NCI-H1092 treated with DMSO at 0.1 percent for 48 hours (cell line): ENCODE measurements at regions not wholly inside any gene's neighbourhood (a gene's known extent, or its start where the extent isn't known, plus 50 kb on each side); places are given as distances from the start of the nearest gene placed in this dataset.

Experiments
- DNase-seq: peaks from one replicate; lab custom pipeline; 2025; lab: John Stamatoyannopoulos, UW

DNA sequence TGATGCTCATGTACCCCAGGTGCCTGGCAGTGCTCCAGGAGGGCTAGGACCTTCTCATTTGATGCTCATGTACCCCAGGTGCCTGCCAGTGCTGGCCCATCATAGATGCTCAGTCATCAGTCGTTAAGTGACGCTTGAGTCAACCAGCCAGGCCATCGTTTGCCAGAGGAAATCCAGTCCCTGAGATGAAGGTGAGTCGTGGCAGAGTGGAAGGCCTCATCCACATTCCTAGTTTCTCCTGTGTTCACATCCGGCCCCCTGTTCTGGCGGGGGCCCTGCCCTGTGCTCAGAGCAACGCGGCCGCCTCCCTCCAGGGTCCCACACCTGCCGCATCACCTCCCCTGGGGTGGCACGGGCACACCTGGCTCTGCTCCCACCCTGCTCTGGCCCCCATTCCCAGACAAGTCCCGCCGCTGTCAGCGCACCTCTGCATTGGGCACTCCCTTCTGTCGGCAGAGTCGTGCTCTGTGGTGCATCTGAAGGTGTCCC is 279.9 kb downstream of the BRD1 start:
- no peak for DNase-seq

DNA sequence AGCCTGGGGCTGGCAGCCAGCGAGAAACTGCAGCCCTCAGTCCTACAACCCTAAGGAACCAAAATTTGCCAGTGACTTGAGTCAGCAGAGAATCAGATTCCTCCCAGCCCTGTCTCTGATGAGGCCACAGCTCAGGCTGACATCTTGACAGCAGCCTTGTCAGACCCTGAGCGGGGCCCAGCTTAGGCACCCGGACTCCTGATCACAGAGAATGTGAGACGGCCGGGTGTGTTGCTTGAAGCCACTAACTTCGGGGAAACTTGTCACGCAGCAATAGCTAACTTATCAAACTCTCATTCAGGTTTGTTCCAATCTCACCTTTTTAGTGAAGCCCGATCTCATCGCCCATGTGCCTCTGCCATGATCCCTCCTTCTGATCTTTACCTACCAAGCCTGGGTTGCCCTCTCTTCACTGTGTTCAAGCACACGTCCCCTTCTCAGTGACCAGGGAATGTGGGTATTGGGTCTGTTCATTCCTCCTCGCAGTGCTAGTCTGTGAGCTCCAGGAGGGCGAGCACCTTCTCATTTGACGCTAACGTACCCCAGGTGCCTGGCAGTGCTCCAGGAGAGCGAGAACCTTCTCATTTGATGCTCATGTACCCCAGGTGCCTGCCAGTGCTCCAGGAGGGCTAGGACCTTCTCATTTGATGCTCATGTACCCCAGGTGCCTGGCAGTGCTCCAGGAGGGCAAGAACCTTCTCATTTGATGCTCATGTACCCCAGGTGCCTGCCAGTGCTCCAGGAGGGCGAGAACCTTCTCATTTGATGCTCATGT is 280.7 kb downstream of the BRD1 start:
- no peak for DNase-seq

GRCh38 chr22:49545606-49546005 is 282.1 kb downstream of the BRD1 start:
- no peak for DNase-seq

GRCh38 chr22:49544286-49544685 is 283.4 kb downstream of the BRD1 start:
- DNase-seq, result no peak

DNA sequence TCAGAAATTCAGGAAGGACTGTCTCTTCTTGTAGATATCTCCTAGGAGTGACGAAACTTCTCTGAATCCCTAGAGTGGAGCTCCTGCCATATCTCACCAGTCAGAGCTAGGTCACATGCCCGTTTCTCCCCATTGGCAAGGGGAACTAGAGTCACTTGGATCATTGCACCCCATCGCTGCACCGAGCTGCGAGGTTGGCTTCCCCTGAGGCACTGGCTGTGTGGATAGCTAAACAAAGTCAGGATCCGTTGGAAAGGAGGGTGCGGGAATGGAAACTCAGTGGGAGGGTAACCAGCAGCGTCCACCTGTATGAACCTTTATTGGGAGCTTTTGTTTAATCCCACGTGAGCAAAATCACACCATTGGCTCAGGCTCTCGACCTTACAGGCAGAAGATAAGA is 283.8 kb downstream of the BRD1 start:
- DNase-seq, result no peak

- no peak for DNase-seq
Observed at GRCh38 chr22:49541693-49542230, 285.9 kb downstream of the BRD1 start.

DNA sequence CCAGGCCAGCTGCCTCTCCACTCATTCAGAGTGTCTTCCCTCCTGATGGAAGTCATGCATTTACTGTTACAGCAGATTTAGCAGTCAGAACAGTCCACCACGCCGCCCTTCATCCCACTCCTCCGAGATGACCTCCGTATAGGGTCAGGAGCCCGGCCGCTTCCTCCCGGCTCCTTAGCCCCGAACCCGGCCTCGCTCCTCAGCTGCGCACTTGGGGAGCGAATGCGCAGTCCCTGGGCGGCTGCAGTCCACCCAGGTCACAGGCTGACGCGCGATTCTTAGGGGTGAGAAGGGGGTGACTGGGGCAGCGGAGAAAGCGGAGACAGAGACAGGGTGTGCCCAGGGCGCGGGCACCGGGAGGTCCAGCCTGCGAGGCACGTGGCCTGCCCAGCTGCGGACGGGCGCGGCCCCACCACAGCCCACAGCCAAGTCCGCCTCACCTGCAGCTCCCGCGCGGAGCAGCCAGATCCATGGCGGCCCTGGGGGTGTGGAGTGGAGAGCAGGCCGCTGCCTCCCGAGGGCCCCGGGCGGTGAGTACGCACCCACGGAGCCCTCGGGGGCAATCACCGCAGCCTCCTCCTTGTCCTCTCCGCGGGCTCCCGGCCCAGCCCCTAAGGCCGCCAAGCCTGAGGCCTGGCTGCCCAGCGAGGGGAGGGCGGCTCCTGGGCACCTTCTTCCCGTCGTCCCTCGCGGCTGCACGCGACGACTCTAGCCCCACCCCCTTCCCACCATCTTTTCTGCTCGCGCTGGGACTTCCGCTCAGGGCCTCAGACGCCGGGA is 286.6 kb downstream of the BRD1 start:
- DNase-seq, result no peak

GRCh38 chr22:49540084-49540912 is 287.4 kb downstream of the BRD1 start:
- DNase-seq, result no peak

- DNase-seq, result no peak
Observed at GRCh38 chr22:49538006-49538405, 289.7 kb downstream of the BRD1 start.

DNA sequence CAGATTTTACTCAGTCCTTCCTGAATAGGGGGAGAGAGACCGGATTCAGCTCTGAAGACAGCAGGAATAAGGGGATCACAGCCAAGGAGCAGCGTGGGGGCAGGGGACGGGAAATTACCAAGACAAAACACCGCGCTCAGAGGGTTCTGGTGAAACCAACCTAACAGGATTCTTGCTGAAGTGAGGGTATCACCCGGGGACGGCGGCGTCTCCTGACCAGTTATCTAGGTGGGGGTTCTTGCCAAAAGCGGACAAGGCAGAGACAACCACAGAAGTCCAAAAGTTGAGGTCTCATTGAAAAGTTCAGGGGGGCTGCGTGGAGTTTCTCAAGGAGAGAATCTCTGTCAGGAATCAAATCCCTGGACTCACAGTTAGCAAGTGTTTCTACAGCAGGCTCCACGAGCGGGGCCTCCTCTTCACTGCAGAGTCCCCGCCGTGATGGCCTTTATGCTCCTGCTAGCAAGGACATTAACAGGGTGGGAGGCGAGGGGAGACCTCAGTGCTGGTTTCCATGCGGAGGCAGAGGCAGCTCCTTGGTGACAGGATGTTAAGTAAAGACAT is 291.0 kb downstream of the BRD1 start:
- no peak for DNase-seq

DNA sequence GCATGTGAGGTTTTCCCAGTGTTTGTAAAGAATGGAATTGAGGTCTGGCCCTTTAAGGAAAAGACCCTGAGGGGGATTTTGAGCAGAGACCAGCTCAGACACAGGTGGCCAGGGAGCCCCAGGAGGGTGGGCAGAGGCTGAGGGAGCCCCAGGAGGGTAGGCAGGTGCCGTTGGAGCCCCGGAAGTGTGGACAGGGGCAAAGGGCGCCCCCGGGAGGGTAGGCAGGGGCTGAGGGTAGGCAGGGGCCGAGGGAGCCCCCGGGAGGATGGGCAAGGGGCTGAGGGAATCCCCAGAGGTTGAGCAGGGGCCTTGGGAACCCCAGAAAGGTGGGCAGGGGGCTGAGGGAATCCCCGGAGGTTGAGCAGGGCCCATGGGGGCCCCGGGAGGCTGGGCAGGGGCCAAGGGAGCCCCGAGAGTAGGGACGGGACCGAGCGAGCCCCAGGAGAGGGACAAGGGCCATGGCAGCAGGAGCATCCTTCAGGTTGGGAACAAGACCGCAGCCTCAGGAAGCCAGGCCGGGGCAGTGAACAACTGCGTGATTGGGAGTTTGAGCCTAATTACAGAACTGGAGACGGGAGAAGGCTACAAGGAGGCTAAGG is 292.0 kb downstream of the BRD1 start:
- DNase-seq, result no peak

GRCh38 chr22:49535126-49535525 is 292.5 kb downstream of the BRD1 start:
- no peak for DNase-seq

DNA sequence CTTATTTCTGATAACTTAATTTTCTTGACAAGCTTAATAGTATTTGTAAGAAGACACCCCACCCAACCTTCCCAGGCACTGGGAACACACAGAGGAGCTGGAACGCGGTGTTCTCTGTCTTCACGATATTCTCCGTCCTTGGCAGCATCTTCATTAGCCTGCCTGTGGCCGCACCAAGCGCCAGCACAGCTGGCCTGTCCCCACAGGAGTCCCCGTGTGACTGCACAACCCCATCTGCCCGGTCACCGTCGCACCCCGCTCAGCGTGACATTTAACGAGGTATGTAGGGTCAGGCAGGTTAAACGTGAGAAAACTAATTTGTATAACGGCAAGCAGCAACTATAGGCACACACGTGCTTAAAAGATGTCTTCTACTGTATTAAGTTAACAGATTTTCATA is 293.3 kb downstream of the BRD1 start:
- DNase-seq, result no peak

DNA sequence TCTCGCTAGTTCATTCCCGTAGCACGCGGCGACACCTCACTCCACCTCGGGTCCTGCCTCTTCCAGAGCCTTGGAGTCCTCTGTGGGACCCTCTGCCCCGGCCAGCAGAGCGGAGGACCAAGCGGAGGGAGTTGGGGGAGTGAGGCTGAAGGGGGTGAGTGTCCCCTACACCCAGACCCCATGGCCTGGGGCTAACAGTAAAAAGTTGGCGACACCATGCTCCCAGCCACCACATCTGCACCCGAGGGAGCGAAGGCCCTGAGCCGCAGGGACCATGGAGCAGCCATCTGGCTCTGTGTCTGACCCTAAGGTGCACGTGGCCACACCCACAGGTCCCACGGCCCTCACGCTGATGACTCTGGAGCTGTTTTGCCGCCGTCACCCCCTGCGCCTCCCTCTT is 293.8 kb downstream of the BRD1 start:
- DNase-seq, result no peak

- DNase-seq, result peak; percentile 14
Observed at GRCh38 chr22:49532869-49533802, 294.5 kb downstream of the BRD1 start.

DNA sequence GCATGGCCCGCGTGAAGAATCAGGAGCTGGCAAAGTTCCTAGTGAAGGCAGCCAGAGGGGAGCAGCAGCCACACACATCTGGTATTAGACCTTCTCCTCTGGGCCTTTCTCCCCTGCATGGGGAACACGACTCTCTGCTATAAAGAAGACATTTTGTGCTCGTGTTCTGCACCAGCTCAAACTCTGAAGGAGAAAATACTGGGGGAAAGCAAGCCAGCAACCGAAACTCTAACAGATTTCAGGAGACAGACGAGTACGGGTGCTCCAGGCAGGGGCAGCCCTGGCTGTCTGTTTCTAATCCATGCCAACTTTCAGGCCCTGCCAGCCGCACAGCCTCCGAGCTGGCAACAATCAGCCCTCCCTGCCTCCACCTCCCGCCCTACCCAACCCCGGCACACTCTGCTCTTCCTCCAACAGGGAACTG is 296.3 kb downstream of the BRD1 start:
- DNase-seq, result no peak

- no peak for DNase-seq
Observed at GRCh38 chr22:49530671-49531367, 296.9 kb downstream of the BRD1 start.

- DNase-seq, result no peak
Observed at GRCh38 chr22:49528420-49528720, 299.3 kb downstream of the BRD1 start.

DNA sequence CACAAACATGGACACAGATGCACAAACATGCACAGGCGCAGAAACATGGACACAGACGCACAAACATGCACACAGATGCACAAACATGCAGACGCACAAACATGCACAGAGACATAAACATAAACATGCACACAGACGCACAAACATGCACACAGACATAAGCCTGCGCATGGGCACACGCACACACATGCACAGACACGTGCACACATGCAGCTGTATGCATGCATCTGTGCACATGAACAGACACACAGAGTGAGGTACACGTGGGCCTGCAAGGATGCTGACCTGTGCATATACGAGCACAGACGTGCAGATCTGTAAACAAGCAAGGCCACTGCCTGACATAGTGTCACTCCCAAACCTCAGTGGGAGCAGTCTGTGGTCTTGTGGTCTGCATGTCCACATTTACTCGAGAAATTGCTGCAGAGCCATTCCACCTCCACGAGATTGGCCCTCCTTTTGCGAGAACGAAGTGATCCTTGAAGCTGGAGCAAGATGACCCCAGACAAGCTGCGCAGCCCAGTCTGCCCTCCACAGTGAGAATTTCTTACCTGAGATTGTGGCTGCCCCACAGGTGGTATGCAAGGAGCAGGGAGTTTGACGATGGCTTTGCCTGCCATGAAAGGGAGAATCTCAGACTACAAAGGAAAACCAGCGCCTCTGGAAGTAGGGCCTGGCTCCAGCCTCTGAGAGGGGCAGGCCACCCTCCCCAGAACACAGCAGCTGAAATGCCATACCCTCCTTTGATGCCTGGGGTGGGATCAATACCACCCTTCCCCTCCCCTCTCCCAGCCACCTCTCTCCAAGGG is 299.9 kb downstream of the BRD1 start:
- no peak for DNase-seq
